Limb (tissue), 2 donors: ENCODE measurements at regions not wholly inside any gene's neighbourhood (a gene's known extent, or its start where the extent isn't known, plus 50 kb on each side); places are given as distances from the start of the nearest gene placed in this dataset.

Experiments
- DNase-seq, 2 donors: peaks; one replicate each; pipeline ENCODE4 v3.0.0-alpha.2; 2016; ENCODE audit errors: extremely low spot score in 2 of 2

DNA sequence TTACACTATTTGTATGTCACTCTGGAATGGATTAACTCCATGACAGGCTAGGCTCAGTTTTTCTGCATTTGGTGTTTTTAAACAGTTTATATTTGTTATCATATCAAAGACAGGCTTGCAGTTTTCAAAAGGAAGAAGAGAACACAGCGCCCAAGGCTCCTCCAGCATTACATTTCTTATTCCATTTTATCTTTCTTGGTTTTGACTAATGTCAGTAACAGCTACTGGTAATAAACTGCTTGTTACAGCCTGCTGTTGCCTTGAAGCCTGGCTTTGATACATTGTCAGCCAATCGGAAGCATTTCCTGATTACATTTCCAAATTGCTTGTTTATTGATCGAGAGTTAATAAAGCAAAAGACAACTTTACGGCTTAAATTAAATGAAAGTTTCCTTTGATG is 166.0 kb upstream of the MDFIC start:
- DNase-seq: no peak

- no peak for DNase-seq
Measured at GRCh38 chr7:114758661-114759227, 163.2 kb upstream of the MDFIC start.

DNA sequence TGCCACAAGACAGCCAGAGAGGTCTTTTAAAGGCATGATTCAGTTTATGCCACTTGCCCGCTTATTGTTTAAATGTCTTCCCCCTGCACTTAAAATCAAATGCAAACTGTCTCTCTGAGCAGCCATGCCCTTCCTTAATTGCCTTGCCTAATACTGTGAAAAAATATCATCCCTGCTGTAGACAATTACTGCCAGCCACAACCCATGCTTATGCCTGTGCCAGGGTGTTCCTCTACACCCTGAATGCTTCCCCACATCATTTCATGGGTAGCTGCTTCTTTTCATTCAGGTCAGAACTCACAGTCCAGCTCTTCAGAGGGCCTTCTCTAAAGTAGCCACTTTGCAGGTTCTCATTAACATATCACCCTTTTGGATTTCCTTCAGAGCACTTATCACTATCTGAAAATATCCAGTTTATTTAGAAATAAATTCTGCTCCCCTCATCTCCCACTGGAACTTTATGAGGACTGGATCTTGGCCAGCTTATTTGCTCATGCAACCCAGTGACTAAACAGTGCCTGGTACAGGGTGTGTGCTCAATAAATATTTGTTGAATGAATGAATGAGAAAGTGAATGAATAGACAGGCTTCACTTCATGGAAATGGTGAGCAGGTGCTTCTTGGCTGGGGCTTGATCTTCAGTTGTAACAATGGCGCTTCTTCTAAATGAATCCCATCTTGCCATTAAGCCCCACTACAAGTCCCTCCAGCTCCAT is 162.4 kb upstream of the MDFIC start:
- DNase-seq: no peak

DNA sequence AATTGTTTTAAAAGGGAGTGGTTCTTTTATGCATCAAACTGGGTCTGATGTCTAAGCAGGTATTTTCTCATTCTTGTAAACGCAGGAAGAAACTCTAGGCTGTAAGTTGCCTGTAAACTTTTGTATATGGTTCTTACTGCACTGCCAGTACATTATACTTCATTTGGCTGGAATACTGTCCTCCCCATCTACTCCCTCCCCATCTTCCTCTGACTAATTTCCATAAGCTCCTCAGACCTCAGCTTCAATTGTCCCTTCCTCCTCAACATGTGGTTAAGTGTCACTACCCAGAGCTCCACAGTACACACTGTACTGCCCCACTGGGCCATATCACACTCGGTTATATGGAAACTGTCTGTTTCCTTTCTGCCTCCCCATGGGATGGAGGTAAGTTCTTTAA is 161.4 kb upstream of the MDFIC start:
- no peak for DNase-seq

- DNase-seq: no peak
Measured at GRCh38 chr7:114761973-114762372, 159.9 kb upstream of the MDFIC start.

- DNase-seq: no peak
Measured at GRCh38 chr7:114765331-114766040, 156.4 kb upstream of the MDFIC start.

DNA sequence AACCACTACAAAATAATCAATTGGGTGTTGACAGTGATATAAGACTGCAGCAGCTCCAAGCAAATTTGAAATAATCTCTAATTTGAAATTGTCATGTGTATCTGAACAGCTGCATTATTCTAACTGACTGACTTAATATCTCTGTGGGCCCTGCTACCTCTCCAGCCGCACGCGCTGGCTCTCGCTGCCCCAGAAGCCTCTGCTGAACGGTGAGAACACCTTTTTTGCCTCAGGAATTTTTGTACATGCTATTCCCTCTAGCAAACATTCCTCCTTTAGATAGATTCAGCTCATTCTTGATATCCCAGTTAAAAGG is 155.9 kb upstream of the MDFIC start:
- DNase-seq: no peak

GRCh38 chr7:114777288-114777687 is 144.6 kb upstream of the MDFIC start:
- no peak for DNase-seq

DNA sequence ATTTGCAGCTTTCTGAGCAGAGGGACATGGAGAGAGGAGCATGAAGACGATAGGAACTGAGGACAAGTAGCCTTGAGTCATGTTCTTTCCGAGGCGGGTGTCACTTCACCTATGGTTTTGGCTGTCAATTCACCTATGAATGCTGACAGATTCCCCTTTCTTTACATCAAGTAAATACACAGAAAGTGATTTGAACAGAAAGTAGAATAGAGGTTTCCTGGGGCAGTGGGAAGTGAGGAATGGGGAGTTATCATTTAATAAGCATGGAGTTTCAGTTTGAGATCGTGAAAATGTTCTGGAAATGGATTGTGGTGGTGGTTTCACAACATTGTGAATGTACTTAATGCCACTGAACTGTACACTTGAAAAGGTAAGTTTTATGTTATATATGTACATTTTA is 138.4 kb upstream of the MDFIC start:
- DNase-seq: no peak

DNA sequence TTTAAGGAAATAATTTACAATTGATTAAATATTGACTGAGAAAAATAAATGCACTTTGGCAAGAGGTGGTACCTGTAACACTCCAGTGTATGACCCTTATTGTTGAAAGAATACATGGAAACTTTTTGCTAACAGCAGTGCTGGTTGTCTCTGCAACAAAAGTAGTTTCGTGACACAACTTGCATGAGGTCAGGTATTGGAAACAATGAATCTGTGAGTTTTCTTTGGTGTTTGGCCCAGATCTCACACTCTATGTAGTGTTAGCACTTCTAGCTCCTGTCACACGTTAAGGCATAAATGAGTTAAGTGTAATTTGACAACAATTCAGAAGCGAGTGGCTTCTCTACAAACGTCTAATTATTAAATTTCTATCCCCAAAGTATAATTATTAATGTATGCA is 137.7 kb upstream of the MDFIC start:
- DNase-seq: no peak

- no peak for DNase-seq
Measured at GRCh38 chr7:114784746-114785145, 137.1 kb upstream of the MDFIC start.

DNA sequence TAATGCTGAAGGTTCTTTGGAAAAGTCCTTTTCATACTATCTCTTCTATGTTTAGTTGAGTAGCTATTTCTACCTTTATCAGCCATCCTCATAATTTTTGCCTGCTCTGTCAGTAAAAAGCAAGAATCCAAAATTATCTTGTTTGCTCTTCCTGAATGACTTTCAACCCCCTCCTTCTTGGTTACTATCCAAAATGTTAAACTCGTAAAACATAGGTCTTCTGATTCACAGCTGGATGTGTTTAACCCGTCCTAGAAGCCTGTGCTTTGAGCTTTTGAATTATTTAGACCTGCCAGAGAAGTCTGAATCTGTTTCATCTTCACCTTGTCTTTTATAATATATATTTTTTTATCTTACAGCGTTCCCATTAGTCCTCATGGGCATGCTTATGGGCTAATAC is 136.4 kb upstream of the MDFIC start:
- DNase-seq: no peak

DNA sequence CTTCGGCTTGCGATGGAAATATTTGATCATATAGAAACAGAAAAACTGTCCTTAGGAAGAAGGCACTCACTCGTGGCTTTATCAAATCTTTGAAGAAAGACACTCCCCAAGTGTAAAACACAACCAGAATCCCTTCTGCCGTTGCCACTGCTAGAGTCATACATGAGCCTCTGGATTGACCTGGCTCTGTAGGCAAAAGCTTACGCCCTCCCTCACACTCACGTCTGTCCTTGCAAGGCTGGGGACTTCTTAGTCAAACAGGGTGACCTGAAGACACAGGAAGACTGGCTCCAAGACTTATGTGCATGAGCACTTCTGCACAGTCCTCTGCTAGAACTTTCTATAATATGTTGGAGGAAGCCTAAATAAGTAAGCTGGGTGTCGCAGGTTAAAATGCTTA is 135.4 kb upstream of the MDFIC start:
- no peak for DNase-seq

DNA sequence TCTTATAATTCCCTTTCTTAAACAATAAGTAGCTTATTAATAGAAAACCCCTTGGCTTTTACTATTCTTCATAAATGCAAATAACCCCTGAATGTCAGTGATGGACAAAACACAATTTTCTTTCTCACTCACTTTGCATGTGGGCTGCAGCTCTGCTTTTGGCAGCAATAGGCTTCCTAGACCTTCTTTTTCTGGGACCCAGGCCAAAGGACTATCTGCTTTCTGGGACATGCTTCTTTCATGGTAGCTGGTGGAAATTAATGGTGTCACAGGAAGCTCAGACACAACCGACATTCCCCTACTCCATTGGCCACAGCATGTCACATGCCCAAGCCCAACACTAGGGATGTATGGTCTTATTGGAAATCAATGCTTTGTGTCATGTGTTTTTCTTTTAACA is 134.3 kb upstream of the MDFIC start:
- no peak for DNase-seq

DNA sequence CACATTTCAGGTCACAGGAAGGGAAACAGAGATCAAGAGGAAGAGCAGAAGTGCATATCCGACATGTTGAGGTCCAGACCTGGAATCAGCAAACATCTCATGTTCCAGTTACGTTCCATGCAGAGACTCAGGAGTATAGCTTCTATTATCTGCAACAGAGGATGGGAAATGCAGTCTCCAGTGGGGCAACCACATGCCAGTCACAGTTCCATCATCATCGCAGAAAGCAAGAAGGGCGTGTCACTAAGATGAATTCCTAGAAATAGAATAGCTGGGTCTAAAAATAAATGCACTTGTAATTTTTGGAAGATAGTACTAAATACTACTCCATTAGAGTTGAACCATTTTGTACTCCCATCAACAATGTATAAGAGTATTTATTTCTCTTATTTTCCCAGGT is 133.2 kb upstream of the MDFIC start:
- no peak for DNase-seq

DNA sequence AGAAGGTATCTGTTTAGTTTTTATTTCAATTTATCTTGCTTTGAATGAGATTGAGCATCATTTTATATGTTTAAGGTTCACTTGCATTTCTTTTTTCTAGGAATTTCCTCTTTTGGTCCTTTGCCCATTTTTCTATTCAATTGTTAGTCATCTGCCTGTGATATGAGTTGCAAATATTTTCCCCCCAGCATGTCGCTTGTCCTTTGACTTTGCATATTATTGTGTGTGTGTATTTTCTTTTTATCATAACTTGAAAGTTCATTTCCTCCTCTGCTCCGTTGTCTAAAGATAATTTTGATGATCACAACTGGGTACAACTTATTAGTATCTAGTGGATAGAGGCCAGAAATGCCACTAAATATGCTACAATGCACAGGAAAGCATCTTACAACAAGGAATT is 132.7 kb upstream of the MDFIC start:
- no peak for DNase-seq

DNA sequence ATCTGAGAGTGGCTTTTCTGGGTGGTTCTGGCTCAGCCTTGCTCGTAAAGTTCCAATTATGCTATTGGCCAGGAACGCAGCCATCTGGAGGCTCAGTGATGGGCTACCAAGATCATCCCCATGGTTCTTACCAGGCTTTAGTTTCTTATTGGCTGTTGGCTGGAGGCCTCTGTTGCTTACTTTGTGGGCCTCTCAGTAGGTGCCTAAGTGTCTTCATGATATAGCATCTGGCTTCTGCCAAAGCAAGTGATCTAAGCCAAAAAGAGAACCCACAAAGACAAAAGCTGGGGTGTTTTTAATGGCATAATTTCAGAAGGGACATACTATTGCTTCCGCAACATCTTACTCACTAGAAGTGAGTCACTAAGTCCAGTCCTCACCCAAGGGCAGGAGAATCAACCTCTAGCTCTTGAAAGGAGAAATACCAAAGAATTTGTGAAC is 132.0 kb upstream of the MDFIC start:
- DNase-seq: no peak

DNA sequence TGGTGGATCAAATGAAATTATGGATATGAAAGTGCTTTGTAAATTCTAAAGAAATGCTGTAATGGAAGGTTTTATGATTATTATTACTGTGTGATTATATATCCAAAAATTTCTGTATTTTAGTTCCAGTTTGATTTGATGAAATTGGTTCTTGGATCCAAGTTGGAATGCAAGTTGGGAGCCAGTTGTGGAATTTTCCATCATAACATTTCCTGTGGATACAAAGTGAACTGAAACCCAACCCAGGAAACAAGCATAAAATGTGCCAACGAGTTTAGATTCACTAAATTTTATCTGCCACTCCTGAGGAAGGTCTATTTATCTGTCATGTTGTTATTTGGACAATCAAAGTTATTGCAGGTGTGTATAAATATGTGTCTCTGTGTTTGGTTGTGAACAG is 131.4 kb upstream of the MDFIC start:
- no peak for DNase-seq

DNA sequence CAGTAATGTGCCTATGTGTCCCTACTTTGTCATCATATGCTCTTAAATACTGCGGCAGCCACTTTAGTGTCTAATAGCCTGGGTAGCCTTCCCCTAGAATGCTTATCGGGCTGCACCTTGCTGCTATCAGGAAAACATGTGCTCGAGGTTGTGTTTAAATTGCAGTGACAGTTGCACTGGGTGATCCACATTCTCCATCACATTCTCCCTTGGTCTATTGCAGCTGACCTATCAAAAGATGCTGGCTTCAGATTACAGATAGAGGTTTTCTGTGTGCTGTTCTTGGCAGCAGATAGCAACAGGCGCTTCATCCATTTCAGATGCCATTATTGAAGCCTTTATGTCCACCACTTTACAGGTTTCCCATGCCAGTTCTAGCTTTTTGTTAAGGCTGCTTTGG is 130.1 kb upstream of the MDFIC start:
- DNase-seq: no peak

DNA sequence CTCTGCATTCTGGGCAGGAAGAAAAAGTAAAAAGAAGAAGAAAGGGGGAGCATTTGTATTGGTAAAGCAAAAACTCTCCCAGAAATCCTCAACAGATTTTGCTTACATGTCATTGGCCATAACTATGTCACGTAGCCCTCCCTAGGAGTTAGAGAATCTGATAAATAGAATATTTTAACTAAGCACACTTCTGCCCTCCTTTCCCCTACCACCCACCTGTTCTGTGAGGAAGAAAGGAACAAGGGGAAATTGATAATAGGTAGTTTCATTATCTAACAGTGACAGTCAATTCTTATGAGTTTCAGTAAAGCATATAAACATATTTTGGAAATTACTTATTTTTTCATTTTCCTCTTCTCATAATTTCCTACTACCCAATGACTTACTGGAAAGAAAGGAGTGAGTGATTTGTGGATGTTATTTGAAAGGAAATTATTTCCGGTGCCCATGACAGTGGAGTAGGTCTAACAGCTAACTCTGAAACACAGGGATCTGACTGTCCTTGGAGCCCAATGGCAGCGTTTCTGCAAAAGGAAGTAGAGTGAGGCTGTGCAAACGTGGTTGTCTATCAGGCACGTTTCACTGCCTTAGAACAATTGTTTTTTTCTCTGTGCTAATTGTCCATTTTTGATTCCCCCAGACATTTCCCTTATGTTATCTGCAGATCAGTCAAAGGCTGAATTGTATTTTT is 128.6 kb upstream of the MDFIC start:
- DNase-seq: no peak

- no peak for DNase-seq
Measured at GRCh38 chr7:114795475-114795874, 126.4 kb upstream of the MDFIC start.

GRCh38 chr7:114799628-114800028 is 122.3 kb upstream of the MDFIC start:
- DNase-seq: no peak

- no peak for DNase-seq
Measured at GRCh38 chr7:114802632-114803031, 119.3 kb upstream of the MDFIC start.
